Fibroblast of villous mesenchyme (primary cell): ENCODE measurements at regions not wholly inside any gene's neighbourhood (a gene's known extent, or its start where the extent isn't known, plus 50 kb on each side); places are given as distances from the start of the nearest gene placed in this dataset.

Source experiments
- DNase-seq: peaks from one replicate; pipeline ENCODE4 v3.0.0-alpha.2; 2010; ENCODE audit warnings: low read depth
- H3K4me3 ChIP-seq: 2 replicates; pipeline ENCODE4 v1.5.1; 2011; ENCODE audit warnings: low read depth, mild to moderate bottlenecking, low read length
- TF ChIP-seq, protein P1 (sequence below): IDR thresholded peaks from 2 replicates; pipeline ENCODE4 v1.5.1; 2012; ENCODE audit warnings: low read depth, mild to moderate bottlenecking, low read length; ENCODE audit not compliant: insufficient read depth

DNA sequence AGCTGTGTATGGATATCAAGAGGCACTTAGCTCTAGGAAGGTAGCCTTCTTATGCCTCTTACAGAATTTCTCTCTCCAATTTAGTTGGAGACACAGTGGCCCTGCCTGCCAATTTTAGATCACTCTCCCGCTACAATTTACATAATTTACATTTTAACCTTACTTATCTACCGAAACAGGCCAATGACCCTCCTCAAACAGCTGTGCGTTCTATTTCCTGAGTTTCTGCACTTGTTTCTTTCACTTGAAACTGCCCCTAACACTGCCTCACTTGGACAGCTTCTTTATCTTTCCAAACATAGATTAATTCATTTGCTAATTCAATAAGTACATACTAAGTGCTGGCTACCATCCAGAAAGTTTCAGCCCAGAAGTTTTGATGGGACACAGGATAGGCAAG lies 52.9 kb upstream of the HDDC2 start:
- H3K4me3 ChIP-seq = no peak overlapping the region
- TF ChIP-seq, protein P1, sequence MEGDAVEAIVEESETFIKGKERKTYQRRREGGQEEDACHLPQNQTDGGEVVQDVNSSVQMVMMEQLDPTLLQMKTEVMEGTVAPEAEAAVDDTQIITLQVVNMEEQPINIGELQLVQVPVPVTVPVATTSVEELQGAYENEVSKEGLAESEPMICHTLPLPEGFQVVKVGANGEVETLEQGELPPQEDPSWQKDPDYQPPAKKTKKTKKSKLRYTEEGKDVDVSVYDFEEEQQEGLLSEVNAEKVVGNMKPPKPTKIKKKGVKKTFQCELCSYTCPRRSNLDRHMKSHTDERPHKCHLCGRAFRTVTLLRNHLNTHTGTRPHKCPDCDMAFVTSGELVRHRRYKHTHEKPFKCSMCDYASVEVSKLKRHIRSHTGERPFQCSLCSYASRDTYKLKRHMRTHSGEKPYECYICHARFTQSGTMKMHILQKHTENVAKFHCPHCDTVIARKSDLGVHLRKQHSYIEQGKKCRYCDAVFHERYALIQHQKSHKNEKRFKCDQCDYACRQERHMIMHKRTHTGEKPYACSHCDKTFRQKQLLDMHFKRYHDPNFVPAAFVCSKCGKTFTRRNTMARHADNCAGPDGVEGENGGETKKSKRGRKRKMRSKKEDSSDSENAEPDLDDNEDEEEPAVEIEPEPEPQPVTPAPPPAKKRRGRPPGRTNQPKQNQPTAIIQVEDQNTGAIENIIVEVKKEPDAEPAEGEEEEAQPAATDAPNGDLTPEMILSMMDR = no peak
- no peak for DNase-seq

DNA sequence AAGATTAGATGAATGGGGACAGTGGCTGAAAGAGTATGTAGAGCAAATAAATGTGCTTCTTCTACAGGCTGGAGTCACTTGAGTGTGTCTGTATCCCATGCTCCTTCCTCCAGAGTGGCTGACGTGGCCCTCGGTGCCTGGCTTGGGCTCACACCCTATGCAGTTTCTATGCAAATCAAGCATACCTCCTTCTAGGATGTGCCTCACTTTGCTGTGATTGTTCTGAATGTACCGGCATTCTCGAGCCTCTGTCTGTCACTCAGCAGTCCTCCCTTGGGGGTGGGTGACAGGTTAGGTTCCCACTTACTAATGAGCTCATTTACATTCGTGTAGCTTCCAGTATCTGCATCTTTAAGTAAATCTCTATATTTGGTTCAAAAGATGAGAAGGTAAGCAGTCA lies 55.1 kb upstream of the HDDC2 start:
- TF ChIP-seq, protein P1 = no peak
- DNase-seq = no peak

DNA sequence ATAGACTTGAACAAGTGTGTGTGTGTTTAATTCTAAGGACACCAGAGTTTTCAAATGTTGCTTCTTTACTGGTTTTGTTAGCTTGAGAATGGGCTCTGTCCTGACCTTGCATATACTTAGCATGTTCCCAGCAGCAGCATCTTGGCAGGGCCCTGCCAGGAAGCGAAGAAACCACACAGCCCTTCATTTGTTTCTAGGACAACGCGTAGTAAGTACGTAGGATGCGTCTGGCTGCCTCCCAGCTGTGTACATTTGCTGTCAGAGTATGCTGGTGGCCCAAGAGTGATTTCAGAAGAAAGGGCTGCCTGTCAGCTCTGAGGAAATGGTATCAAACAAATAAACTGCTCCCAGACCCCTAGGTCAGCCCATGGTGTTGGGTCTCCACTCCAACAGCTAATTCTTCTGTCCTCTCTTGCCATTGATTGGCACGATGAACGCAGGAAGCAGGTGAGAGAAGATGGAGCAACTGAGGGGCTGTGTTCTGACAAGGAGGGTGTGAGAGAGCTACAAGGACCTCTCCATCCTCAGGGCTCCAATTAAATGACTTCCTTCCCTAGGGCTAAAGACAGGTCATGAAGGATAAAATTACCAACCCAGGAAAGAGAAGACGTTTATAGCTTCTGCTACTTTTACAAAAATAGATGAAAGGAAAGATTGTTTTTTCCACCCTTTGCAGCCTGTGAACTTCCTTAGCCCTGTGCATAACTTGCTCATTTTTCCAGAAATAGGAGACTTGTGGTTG lies 55.9 kb upstream of the HDDC2 start:
- no peak overlapping the region for H3K4me3 ChIP-seq
- DNase-seq = peak; percentile 21
- TF ChIP-seq, protein P1 = no peak

More for the DNA sequence above, 55.1 kb upstream of the HDDC2 start:
- no peak overlapping the region for H3K4me3 ChIP-seq

DNA sequence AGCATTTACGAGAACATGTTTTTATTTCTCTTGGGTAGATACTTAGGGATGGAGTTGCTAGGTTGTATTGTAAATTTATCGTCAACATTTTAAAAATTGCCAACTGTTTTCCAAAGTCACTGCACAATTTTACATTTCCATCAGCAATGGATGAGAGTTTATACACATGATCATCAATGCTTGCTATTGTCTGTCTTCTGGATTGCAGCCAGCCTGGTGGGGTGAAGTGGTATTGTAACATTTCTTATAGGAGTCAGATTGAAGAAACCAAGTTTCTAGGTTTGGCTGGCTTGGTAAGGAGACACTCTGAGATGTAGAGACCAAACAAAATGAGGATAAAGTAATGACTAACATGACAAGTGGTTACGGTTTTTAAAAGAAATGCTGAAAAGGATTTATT lies 57.1 kb upstream of the HDDC2 start:
- no peak for DNase-seq

DNA sequence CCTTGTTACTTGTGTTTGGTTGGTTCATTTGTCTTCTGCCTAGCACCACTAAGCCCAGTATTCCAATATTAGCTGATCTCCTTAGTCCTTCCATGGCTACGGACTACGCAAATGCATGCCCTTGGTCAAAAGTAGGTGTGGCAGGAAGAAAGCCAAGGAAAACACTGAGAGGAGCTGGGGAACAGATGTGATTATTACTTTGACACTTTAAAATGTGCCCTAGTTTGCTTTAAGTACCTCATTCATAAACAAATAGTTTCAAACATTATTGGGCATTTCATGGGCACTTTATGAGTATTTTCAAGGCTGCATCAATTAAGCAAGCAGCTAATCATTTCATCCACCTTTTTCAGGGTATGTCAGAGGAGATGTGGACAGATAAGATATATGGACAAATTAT lies 60.1 kb upstream of the HDDC2 start:
- no peak overlapping the region for H3K4me3 ChIP-seq
- TF ChIP-seq, protein P1 = no peak
- no peak for DNase-seq

More for the DNA sequence above, 57.1 kb upstream of the HDDC2 start:
- no peak overlapping the region for H3K4me3 ChIP-seq
- TF ChIP-seq, protein P1 = no peak

DNA sequence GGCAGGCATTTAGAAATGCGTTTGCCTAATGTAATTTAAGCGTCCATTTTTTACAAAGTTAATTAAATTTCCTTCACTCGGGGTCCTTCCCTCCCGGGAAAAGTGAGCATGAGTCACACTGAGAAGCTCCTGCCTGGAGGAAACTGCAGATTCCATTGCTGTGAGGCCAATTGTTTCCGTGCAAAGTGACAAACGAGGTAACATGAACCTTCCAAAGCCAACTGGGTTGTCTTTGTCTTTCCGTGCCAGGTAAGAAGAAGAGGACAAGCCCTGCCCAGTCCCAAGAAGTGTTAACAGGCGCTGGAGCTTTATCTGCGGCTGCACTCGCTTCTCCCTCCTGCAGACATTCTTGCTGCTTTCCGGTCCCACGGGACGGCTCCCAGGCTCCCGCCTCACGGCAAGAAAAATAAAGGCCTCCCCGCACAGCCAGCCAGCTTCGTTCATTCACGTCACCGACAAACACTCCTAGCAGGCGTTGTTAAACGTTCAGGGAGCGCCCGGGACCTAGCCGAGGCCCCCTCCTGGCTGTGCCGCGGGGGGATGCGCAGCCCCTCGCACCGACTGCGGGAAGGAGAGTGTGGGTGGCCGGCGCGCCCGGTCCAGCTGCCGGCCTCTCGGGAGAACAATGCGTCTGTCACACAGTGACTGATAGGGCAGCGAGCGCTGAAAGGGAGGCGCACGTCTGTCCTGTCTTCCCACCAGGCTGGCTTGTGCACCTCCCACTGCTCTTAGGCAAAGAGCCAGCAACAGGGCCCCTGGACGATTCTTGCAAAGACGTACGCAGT lies 61.5 kb upstream of the HDDC2 start:
- peak overlapping the region; percentile 53 for H3K4me3 ChIP-seq
- peak; percentile 39 for DNase-seq
- TF ChIP-seq, protein P1 = no peak

DNA sequence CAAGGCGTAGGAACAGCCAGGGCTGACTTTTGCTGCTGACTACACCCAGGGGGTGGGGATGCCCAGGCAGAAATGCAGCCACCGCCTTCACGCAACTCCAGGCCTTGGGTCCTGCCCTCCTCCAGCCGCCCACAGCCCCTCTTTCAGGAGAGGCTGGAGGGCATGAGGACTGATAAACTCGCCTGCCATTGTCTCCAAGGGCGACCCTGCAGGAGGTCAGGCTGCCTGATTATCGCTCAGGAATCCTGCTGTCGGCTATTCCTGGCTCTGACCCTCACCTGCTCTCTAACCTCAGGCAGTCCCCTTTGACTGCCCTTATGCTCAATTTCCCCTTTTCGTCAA lies 62.0 kb upstream of the HDDC2 start:
- TF ChIP-seq, protein P1 = no peak
- no peak for DNase-seq
- H3K4me3 ChIP-seq = peak overlapping the region; percentile 53
